ENCODE measurements at regions not wholly inside any gene's neighbourhood (a gene's known extent, or its start where the extent isn't known, plus 50 kb on each side); places are given as distances from the start of the nearest gene placed in this dataset.

DNA sequence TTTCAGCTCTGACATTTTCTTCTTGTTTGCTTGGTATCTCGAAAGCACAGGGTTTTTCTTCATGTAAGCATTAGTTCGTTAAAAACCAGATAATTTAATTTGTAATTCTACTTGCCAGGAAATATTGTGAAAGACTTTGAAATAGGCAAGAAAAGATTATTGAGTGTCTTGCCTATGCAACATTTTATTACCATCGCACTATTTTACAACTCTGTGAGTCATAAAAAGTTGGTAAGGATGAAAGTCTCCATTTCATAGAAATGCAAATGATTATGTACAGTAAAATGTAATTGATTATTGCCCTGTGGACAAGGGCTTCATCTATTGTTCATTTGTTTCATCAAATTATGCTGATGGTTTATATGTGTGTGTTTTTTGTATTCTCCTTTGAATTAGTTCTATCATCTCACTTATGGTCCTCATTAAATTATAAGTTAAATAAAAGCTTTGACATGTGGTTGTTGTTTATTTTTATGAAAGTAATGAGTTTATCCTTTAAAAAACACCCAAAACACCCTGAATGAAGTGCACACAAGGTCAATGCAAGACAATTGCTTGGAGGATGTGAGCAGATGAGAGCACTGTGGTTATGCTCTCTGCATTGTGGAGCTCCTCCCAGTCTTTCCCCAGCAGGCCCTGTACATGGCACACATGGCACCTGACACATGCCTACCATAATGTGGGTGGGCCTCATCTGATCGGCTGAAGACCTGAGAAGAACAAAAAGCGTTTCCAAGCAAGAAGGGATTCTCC is 230.8 kb downstream of the CXCL12 start:
- H3K9me3 ChIP-seq (ENCODE audit: control insufficient read depth in 2 of 2, insufficient read depth in 1 of 2, low read depth in 1 of 2, low read length in 1 of 2): no peaks in the 10 kb centered on the region
- H3K27me3 ChIP-seq (ENCODE audit: control insufficient read depth in 1 of 2, insufficient read depth in 2 of 2, low read length in 2 of 2): no peaks in the 10 kb centered on the region
- no peaks in the 10 kb centered on the region for H3K4me1 ChIP-seq (ENCODE audit: control insufficient read depth in 2 of 2, insufficient read depth in 2 of 2, low read length in 1 of 2)
- no peak overlapping the region for H3K27ac ChIP-seq (ENCODE audit: low read depth in 2 of 2, low read length in 1 of 2)
- no peaks in the 10 kb centered on the region for H3K36me3 ChIP-seq (ENCODE audit: control insufficient read depth in 2 of 2, insufficient read depth in 2 of 2, low read length in 1 of 2)
- WGBS, 2 donors: 74 to 80% methylated on average over 5 of the region's 5 CpGs
- H3K4me3 ChIP-seq (ENCODE audit: low read depth in 1 of 2, low read length in 2 of 2): no peak overlapping the region

DNA sequence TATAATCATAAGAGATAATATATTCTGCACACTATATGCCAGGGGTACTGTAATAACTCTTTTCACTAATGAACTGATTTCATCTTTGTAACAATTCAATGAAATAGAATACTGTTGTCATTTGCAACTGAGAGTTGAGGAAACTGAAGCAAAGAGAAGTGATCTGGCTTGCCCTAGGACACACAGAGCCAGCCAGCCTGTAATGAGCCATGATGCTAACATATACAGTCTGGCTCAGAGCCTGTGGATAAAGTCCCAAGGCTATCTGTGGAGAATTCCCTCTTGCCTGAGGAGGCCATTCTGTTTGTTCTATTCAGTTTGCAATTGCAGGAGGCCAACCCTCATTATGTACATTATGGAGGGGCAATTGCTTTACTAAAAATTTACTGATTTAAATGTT is 241.3 kb downstream of the CXCL12 start:
- H3K4me3 ChIP-seq (ENCODE audit: low read depth in 1 of 2, low read length in 2 of 2): no peak overlapping the region
- H3K27ac ChIP-seq (ENCODE audit: low read depth in 2 of 2, low read length in 1 of 2): no peak overlapping the region
- no peaks in the 10 kb centered on the region for H3K27me3 ChIP-seq (ENCODE audit: control insufficient read depth in 1 of 2, insufficient read depth in 2 of 2, low read length in 2 of 2)
- no peaks in the 10 kb centered on the region for H3K9me3 ChIP-seq (ENCODE audit: control insufficient read depth in 2 of 2, insufficient read depth in 1 of 2, low read depth in 1 of 2, low read length in 1 of 2)
- H3K4me1 ChIP-seq (ENCODE audit: control insufficient read depth in 2 of 2, insufficient read depth in 2 of 2, low read length in 1 of 2): no peaks in the 10 kb centered on the region
- H3K36me3 ChIP-seq (ENCODE audit: control insufficient read depth in 2 of 2, insufficient read depth in 2 of 2, low read length in 1 of 2): no peaks in the 10 kb centered on the region

DNA sequence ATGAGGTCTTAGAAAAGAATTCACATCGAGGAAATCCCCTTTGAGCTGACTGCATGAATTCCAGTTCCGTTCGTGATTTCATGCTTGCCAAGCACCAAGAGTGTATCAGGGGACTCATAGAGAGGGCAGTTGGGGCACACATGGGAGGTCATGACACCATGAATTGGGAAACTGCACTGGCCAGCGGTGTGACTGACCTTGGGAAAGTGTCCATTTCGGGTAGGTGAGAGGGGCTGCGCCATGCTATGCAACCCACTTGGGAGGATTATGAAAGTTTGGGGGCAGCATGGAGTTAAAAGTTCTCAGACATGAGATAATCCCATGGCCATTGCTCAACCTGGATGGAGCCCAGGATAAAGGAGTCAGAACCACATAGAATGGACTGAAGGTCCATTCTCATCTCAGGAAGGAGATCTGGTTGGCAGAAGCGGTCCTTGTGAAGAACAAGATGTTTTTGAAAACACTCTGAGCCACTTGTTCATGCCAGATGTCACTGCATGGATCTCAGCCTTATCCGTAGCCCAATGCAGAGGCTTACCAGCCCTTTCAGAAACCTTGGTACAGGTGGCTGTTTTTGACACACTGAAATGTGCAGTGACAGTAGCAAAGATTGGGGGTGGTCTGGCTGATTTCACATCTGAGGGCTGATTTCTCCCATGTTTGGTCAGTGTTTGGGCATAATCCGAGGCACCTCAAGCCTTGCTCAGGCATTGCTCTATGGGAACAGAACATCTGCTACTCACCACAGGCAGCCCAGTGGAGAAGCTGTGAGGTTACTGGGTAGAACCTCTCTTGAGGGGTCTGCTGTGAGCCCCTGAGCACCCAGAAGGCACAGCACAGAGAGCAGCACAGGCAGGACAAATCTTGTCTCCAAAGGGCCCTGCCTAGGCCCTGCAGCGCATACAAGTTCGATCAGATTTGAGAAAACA is 252.3 kb downstream of the CXCL12 start:
- 79 to 80% methylated on average over 11 of the region's 11 CpGs for WGBS, 2 donors
- H3K27me3 ChIP-seq (ENCODE audit: control insufficient read depth in 1 of 2, insufficient read depth in 2 of 2, low read length in 2 of 2): no peaks in the 10 kb centered on the region
- H3K9me3 ChIP-seq (ENCODE audit: control insufficient read depth in 2 of 2, insufficient read depth in 1 of 2, low read depth in 1 of 2, low read length in 1 of 2): no peaks in the 10 kb centered on the region
- no peak overlapping the region for H3K27ac ChIP-seq (ENCODE audit: low read depth in 2 of 2, low read length in 1 of 2)
- H3K36me3 ChIP-seq (ENCODE audit: control insufficient read depth in 2 of 2, insufficient read depth in 2 of 2, low read length in 1 of 2): no peaks in the 10 kb centered on the region
- no peak overlapping the region for H3K4me3 ChIP-seq (ENCODE audit: low read depth in 1 of 2, low read length in 2 of 2)
- H3K4me1 ChIP-seq (ENCODE audit: control insufficient read depth in 2 of 2, insufficient read depth in 2 of 2, low read length in 1 of 2): no peaks in the 10 kb centered on the region

DNA sequence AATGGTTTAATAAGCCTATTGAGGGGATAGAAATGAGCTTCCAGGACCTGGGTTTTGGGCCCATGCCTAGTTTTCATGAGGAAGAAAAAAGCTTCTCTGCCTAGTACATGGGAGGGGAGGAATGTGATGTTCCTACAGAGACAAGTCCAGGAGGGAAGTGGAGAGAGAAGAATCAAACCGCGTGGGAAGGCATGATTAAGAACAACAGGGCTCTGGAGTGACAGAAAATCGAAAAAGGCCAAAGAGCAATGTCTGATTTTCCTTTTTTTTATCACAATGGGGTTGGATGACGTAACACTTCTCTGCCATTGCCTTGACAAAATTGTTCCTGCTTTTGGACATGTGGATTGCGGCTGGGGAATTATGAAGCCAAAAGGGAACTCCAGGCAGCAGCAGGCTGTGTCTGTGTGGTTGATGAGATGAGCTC is 258.6 kb downstream of the CXCL12 start:
- Histone ChIP-seq H3K36me3 (ENCODE audit: control insufficient read depth in 2 of 2, insufficient read depth in 2 of 2, low read length in 1 of 2) (no peaks in the 10 kb centered on the region), H3K4me1 (ENCODE audit: control insufficient read depth in 2 of 2, insufficient read depth in 2 of 2, low read length in 1 of 2) (no peaks in the 10 kb centered on the region), H3K27ac (ENCODE audit: low read depth in 2 of 2, low read length in 1 of 2) (no peak overlapping the region), H3K27me3 (ENCODE audit: control insufficient read depth in 1 of 2, insufficient read depth in 2 of 2, low read length in 2 of 2) (no peaks in the 10 kb centered on the region), H3K4me3 (ENCODE audit: low read depth in 1 of 2, low read length in 2 of 2) (no peak overlapping the region), H3K9me3 (ENCODE audit: control insufficient read depth in 2 of 2, insufficient read depth in 1 of 2, low read depth in 1 of 2, low read length in 1 of 2) (no peaks in the 10 kb centered on the region)
- 72 to 83% methylated on average over 5 of the region's 5 CpGs for WGBS, 2 donors

DNA sequence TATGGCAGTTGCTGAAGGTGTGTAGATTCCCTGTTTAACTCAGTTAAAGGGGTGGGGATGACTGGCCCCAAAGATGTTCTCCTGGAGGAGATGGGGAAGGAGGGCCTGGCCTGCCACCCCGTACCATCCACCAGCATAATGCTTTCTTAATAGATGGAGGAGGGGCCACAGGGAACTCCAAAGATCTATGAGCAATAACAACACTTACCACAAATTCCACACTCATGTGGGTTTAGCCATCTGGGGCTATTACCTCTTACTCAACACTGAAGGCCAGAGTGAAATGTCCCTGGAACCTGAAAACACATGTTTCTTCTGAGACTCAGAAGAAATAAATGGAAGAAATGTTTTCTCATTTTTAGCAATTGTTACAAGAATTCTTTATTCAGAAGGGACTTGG is 259.0 kb downstream of the CXCL12 start:
- H3K36me3 ChIP-seq (ENCODE audit: control insufficient read depth in 2 of 2, insufficient read depth in 2 of 2, low read length in 1 of 2): no peaks in the 10 kb centered on the region
- no peaks in the 10 kb centered on the region for H3K9me3 ChIP-seq (ENCODE audit: control insufficient read depth in 2 of 2, insufficient read depth in 1 of 2, low read depth in 1 of 2, low read length in 1 of 2)
- H3K4me3 ChIP-seq (ENCODE audit: low read depth in 1 of 2, low read length in 2 of 2): no peak overlapping the region
- no peaks in the 10 kb centered on the region for H3K27me3 ChIP-seq (ENCODE audit: control insufficient read depth in 1 of 2, insufficient read depth in 2 of 2, low read length in 2 of 2)
- 85 to 100% methylated on average over 1 of the region's 1 CpG for WGBS, 2 donors
- H3K27ac ChIP-seq (ENCODE audit: low read depth in 2 of 2, low read length in 1 of 2): no peak overlapping the region
- H3K4me1 ChIP-seq (ENCODE audit: control insufficient read depth in 2 of 2, insufficient read depth in 2 of 2, low read length in 1 of 2): no peaks in the 10 kb centered on the region

DNA sequence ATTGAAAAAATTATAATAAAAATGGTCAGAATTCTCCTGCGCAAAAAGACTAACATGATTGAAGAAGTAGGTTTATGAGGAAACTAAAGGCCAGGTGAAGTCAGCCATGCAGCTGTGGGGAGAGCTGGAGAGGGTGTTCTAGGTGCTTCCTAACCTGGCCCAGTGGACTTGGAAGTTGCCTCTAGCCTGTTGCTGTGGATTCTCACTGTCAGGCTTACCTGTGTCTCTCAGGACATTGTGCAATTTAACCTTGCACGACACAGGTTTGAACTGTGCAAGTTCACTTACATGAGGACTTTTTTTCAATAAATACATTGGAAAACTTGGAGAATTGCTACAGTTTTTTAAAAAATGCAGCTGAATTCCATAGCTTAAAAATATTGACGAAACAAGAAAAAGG is 266.4 kb downstream of the CXCL12 start:
- Histone ChIP-seq H3K9me3 (ENCODE audit: control insufficient read depth in 2 of 2, insufficient read depth in 1 of 2, low read depth in 1 of 2, low read length in 1 of 2) (peaks cover 0 to 2% of the 10 kb centered on the region in 2 donors), H3K27me3 (ENCODE audit: control insufficient read depth in 1 of 2, insufficient read depth in 2 of 2, low read length in 2 of 2) (no peaks in the 10 kb centered on the region), H3K27ac (ENCODE audit: low read depth in 2 of 2, low read length in 1 of 2) (no peak overlapping the region), H3K4me3 (ENCODE audit: low read depth in 1 of 2, low read length in 2 of 2) (no peak overlapping the region), H3K36me3 (ENCODE audit: control insufficient read depth in 2 of 2, insufficient read depth in 2 of 2, low read length in 1 of 2) (no peaks in the 10 kb centered on the region), H3K4me1 (ENCODE audit: control insufficient read depth in 2 of 2, insufficient read depth in 2 of 2, low read length in 1 of 2) (no peaks in the 10 kb centered on the region)
- WGBS, 2 donors: 94% methylated on average over 3 of the region's 3 CpGs

DNA sequence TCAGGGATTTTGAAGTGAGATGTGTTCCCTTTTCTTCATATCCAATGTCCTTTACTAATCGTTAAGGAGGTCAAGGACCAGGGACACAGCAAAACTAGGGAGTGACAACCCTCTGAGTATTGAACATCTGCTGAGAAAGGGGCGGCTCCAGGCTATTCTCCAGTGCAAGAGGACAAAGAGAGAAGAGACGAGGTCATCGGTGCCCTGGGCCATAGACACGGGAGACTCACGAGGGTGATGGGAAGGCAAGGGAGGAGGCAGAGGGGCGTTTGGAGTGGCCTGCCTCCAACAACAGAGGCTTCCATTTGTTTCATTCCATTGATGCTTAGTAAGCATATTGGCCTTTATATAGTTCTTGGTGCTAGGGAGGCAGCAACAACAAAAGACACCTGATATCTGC is 268.4 kb downstream of the CXCL12 start:
- no peaks in the 10 kb centered on the region for H3K36me3 ChIP-seq (ENCODE audit: control insufficient read depth in 2 of 2, insufficient read depth in 2 of 2, low read length in 1 of 2)
- no peak overlapping the region for H3K27ac ChIP-seq (ENCODE audit: low read depth in 2 of 2, low read length in 1 of 2)
- no peak overlapping the region for H3K4me3 ChIP-seq (ENCODE audit: low read depth in 1 of 2, low read length in 2 of 2)
- no peaks in the 10 kb centered on the region for H3K27me3 ChIP-seq (ENCODE audit: control insufficient read depth in 1 of 2, insufficient read depth in 2 of 2, low read length in 2 of 2)
- 69 to 79% methylated on average over 7 of the region's 7 CpGs for WGBS, 2 donors
- H3K9me3 ChIP-seq (ENCODE audit: control insufficient read depth in 2 of 2, insufficient read depth in 1 of 2, low read depth in 1 of 2, low read length in 1 of 2): peaks cover 0 to 2% of the 10 kb centered on the region in 2 donors
- H3K4me1 ChIP-seq (ENCODE audit: control insufficient read depth in 2 of 2, insufficient read depth in 2 of 2, low read length in 1 of 2): peaks cover 0 to 2% of the 10 kb centered on the region in 2 donors

DNA sequence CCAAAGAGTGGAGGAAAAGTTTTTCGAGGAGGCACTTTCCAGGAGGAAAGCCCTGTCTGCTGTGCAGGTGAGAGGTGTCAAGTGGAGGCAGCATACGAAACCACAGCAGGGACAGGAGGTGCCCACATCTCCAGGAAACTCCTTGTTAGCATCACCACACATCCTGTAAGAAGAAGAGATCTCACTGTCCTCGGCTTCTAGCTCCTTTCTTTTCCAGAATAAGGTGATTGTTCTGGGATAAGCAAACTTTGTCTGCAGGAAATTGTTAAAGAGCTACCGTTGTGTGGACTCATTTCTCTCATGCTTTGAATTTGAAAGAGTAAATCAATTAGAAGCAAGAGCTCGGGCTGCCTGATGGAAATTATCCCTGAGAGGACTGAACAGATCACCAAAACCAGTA is 269.4 kb downstream of the CXCL12 start:
- Histone ChIP-seq H3K27ac (ENCODE audit: low read depth in 2 of 2, low read length in 1 of 2) (no peak overlapping the region), H3K9me3 (ENCODE audit: control insufficient read depth in 2 of 2, insufficient read depth in 1 of 2, low read depth in 1 of 2, low read length in 1 of 2) (peaks cover 0 to 2% of the 10 kb centered on the region in 2 donors), H3K27me3 (ENCODE audit: control insufficient read depth in 1 of 2, insufficient read depth in 2 of 2, low read length in 2 of 2) (no peaks in the 10 kb centered on the region), H3K4me1 (ENCODE audit: control insufficient read depth in 2 of 2, insufficient read depth in 2 of 2, low read length in 1 of 2) (peaks cover 0 to 2% of the 10 kb centered on the region in 2 donors), H3K4me3 (ENCODE audit: low read depth in 1 of 2, low read length in 2 of 2) (no peak overlapping the region), H3K36me3 (ENCODE audit: control insufficient read depth in 2 of 2, insufficient read depth in 2 of 2, low read length in 1 of 2) (no peaks in the 10 kb centered on the region)
- 58 to 70% methylated on average over 5 of the region's 5 CpGs for WGBS, 2 donors

DNA sequence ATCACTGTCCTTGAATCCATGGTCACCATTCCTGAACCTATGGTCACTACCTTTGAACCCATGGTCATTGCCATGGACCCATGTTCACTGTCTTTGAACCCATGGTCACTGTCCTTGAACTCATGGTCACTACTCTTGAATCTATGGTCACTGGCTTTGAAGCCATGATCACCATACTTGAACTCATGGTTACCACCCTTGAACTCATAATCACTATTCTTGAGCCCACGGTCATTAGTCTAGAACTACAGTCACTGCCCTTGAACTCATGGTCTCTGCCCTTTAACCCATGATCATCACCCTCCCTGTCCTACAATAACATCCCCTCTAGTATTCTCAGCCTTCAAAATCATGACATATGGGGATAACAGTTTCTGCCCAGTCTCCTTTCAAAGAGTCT is 270.5 kb downstream of the CXCL12 start:
- H3K4me3 ChIP-seq (ENCODE audit: low read depth in 1 of 2, low read length in 2 of 2): no peak overlapping the region
- WGBS, 2 donors: 89% methylated on average over 1 of the region's 1 CpG
- H3K4me1 ChIP-seq (ENCODE audit: control insufficient read depth in 2 of 2, insufficient read depth in 2 of 2, low read length in 1 of 2): peaks cover 0 to 2% of the 10 kb centered on the region in 2 donors
- peaks cover 0 to 2% of the 10 kb centered on the region in 2 donors for H3K9me3 ChIP-seq (ENCODE audit: control insufficient read depth in 2 of 2, insufficient read depth in 1 of 2, low read depth in 1 of 2, low read length in 1 of 2)
- no peaks in the 10 kb centered on the region for H3K36me3 ChIP-seq (ENCODE audit: control insufficient read depth in 2 of 2, insufficient read depth in 2 of 2, low read length in 1 of 2)
- H3K27ac ChIP-seq (ENCODE audit: low read depth in 2 of 2, low read length in 1 of 2): no peak overlapping the region
- H3K27me3 ChIP-seq (ENCODE audit: control insufficient read depth in 1 of 2, insufficient read depth in 2 of 2, low read length in 2 of 2): no peaks in the 10 kb centered on the region
